B cell (primary cell): ENCODE measurements at regions not wholly inside any gene's neighbourhood (a gene's known extent, or its start where the extent isn't known, plus 50 kb on each side); places are given as distances from the start of the nearest gene placed in this dataset.

Experiments
- ATAC-seq: fragments of 200-7000 bp; cut with Tn5 transposase; one replicate; pipeline ENCODE4 v1.10.0; 2021; ENCODE audit warnings: low read depth, mild to moderate bottlenecking, moderate number of reproducible peaks, moderate library complexity
- CTCF ChIA-PET: fragments of 350-600 bp; sonication (Branson Sonifier 250); formaldehyde crosslinking; loops from one replicate; lab custom pipeline; 2021; ENCODE audit warnings: antibody characterized with exemption, inconsistent platforms; lab: Charles Lee
- POLR2A ChIA-PET: fragments of 350-600 bp; sonication (Branson Sonifier 250); formaldehyde crosslinking; loops from one replicate; lab custom pipeline; 2021; ENCODE audit warnings: antibody characterized with exemption; lab: Charles Lee
- DNase-seq: peaks from one replicate; pipeline ENCODE4 v3.0.0; 2013
- H2AFZ ChIP-seq: 2 replicates; pipeline ENCODE4 v1.6.1; 2012; ENCODE audit warnings: mild to moderate bottlenecking, low read depth, low read length; ENCODE audit not compliant: insufficient read depth, poor library complexity, severe bottlenecking
- H3K27ac ChIP-seq, 2 donors: 1 replicate in 1 of 2; 2 replicates in 1 of 2; pipeline ENCODE4 v1.5.1; 2012 to 2013; ENCODE audit warnings: low read length in 2 of 2, mild to moderate bottlenecking in 2 of 2, moderate library complexity in 1 of 2
- H3K27me3 ChIP-seq, 4 experiments: fragments of 200-600 bp in 1 of 4; sonication (generic) in 1 of 4; replicated peaks in 1 of 4; 1 replicate in 2 of 4; 2 replicates in 2 of 4; pipeline versions ENCODE4 v1.6.1 to v1.7.0; 2013 to 2016; ENCODE audit warnings: low read length in 3 of 4, mild to moderate bottlenecking in 2 of 4, mixed read lengths in 1 of 4, moderate library complexity in 1 of 4; ENCODE audit not compliant: insufficient read depth in 4 of 4, control insufficient read depth in 3 of 4; ENCODE audit errors: control extremely low read depth in 1 of 4
- H3K36me3 ChIP-seq, 2 experiments: replicated peaks in 1 of 2; 1 replicate in 1 of 2; 2 replicates in 1 of 2; pipeline versions ENCODE4 v1.6.1 to v1.7.1; 2013; ENCODE audit warnings: low read length in 1 of 2; ENCODE audit not compliant: insufficient read depth in 2 of 2, control insufficient read depth in 1 of 2; ENCODE audit errors: control extremely low read depth in 1 of 2, extremely low read depth in 1 of 2
- H3K4me1 ChIP-seq, 2 donors: fragments of 200-600 bp in 1 of 2; sonication (generic) in 1 of 2; 1 replicate in 1 of 2; 2 replicates in 1 of 2; pipeline versions ENCODE4 v1.5.1 to v1.6.1; 2013 to 2017; ENCODE audit warnings: low read length in 2 of 2; ENCODE audit not compliant: control insufficient read depth in 2 of 2, insufficient read depth in 2 of 2
- H3K4me2 ChIP-seq: replicated peaks from 2 replicates; pipeline ENCODE3; 2012; ENCODE audit warnings: mild to moderate bottlenecking, low read depth, low read length; ENCODE audit not compliant: poor library complexity, severe bottlenecking
- H3K4me3 ChIP-seq, 5 experiments: fragments of 200-600 bp in 1 of 5; sonication (generic) in 1 of 5; 1 replicate in 3 of 5; 2 replicates in 2 of 5; pipeline versions ENCODE4 v1.5.1 to v1.7.0; 2011 to 2016; ENCODE audit warnings: low read length in 4 of 5, mild to moderate bottlenecking in 4 of 5, low read depth in 2 of 5, control low read depth in 1 of 5, moderate library complexity in 1 of 5; ENCODE audit not compliant: insufficient read depth in 1 of 5; ENCODE audit errors: control extremely low read depth in 1 of 5, extremely low read depth in 1 of 5
- H3K79me2 ChIP-seq: fragments of 200-600 bp; sonication (generic); one replicate; pipeline ENCODE4 v1.6.0; 2016; ENCODE audit warnings: low read length; ENCODE audit not compliant: control insufficient read depth, insufficient read depth
- H3K9ac ChIP-seq: fragments of 200-600 bp; sonication (generic); 2 replicates; pipeline ENCODE4 v1.6.1; 2017; ENCODE audit warnings: mild to moderate bottlenecking, low read length, moderate library complexity
- H3K9me3 ChIP-seq, 3 donors: one replicate each; pipeline versions ENCODE4 v1.6.1 to v1.7.1; 2013; ENCODE audit warnings: low read length in 2 of 3; ENCODE audit not compliant: control insufficient read depth in 2 of 3, insufficient read depth in 1 of 3; ENCODE audit errors: control extremely low read depth in 1 of 3
- H4K20me1 ChIP-seq: 2 replicates; pipeline ENCODE4 v1.6.0; 2012; ENCODE audit warnings: mild to moderate bottlenecking, low read length; ENCODE audit not compliant: insufficient read depth, control insufficient read depth, poor library complexity, severe bottlenecking
- H3K27ac Mint-ChIP-seq: one replicate; pipeline ENCODE4 v1.8.0; 2021; ENCODE audit warnings: mixed read lengths
- H3K27me3 Mint-ChIP-seq: one replicate; pipeline ENCODE4 v1.8.0; 2021; ENCODE audit warnings: mixed read lengths
- H3K4me1 Mint-ChIP-seq: one replicate; pipeline ENCODE4 v1.8.0; 2021; ENCODE audit warnings: mixed read lengths
- H3K4me3 Mint-ChIP-seq: one replicate; pipeline ENCODE4 v1.8.0; 2021; ENCODE audit warnings: mixed read lengths
- H3K9me3 Mint-ChIP-seq: one replicate; pipeline ENCODE4 v1.8.0; 2022; ENCODE audit warnings: mixed read lengths; ENCODE audit not compliant: insufficient read depth
- CTCF ChIP-seq: fragments of 200-600 bp; IDR thresholded peaks from one replicate; pipeline ENCODE4 v1.8.0; 2022; ENCODE audit warnings: antibody characterized with exemption, mild to moderate bottlenecking
- EZH2 ChIP-seq: IDR thresholded peaks from 2 replicates; pipeline ENCODE4 v1.6.1; 2012; ENCODE audit warnings: borderline replicate concordance, low read depth, mild to moderate bottlenecking, moderate library complexity, low read length; ENCODE audit not compliant: insufficient read depth, poor library complexity, severe bottlenecking
- WGBS: methylation state at CpG from one replicate; pipeline ENCODE4 v1.1.5; 2013; ENCODE audit warnings: missing lambda C conversion rate; ENCODE audit not compliant: insufficient coverage; 5-methylcytosine and 5-hydroxymethylcytosine counted together
- intact Hi-C: fragments of 100-400 bp; cut with micrococcal nuclease; formaldehyde crosslinking; loops from one replicate; pipeline ENCODE4 v1.10.0; 2022

DNA sequence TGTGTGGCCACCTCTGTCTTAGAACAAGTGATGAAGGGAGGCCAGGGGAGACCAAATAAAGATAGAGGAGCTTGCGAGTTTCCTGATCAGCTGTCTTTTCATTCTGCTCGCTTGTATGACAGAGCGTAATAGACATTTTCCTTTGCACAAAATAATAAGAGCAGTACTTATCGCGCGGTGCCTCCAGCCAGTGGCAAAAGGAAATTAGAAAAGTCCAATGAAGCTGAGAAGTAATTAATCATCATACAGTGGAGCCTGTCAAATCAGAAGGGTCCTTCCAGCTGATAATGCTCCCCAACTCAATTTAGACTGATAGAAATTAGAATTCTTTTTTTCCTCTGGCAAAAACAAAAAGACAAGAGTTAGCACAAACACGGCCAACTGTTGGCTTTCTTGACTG lies 307.0 kb upstream of the IRX5 start:
- H3K4me1 ChIP-seq, result no peaks in the 10 kb centered on the region
- H2AFZ ChIP-seq, result no peak overlapping the region
- Mint-ChIP-seq H3K27ac (no peak overlapping the region), H3K9me3 (peaks cover 3% of the 10 kb centered on the region), H3K4me1 (no peaks in the 10 kb centered on the region), H3K4me3 (no peak overlapping the region), H3K27me3 (no peaks in the 10 kb centered on the region)
- H3K4me3 ChIP-seq, result no peak overlapping the region
- H3K27ac ChIP-seq, result no peak overlapping the region
- intact Hi-C loops, result no loop called here
- ChIA-PET CTCF (no interaction called here), POLR2A (no interaction called here)
- no peaks in the 10 kb centered on the region for H3K79me2 ChIP-seq
- no peaks in the 10 kb centered on the region for H4K20me1 ChIP-seq
- H3K4me2 ChIP-seq, result no peak overlapping the region
- H3K9ac ChIP-seq, result no peak overlapping the region
- DNase-seq, result no peak
- no peaks in the 10 kb centered on the region for H3K9me3 ChIP-seq
- no peaks in the 10 kb centered on the region for H3K36me3 ChIP-seq
- WGBS, result 90% methylated on average over 1 of the region's 7 CpGs
- no peaks in the 10 kb centered on the region for H3K27me3 ChIP-seq
- TF ChIP-seq EZH2 (no peak), CTCF (no peak)
- no peak for ATAC-seq

DNA sequence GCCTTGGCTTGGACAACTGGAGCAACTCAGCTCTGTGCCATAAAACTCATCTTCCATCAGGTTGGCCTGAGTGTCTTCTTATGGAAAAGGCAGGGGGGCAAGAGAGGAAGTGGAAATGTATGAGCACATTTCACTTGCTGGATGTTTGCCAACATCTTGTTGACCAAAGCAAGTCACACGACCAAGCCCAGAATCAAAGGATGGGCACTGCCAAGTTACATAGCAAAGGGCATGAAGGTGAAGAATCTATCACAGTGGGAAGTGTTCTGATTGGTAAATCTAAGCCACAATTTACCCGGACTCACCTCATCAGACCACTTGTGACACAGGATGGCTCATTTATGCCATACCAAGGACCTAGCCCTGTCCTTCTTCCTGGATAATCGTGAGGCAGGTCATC lies 310.5 kb upstream of the IRX5 start:
- Mint-ChIP-seq H3K27ac (no peak overlapping the region), H3K9me3 (peaks cover 3% of the 10 kb centered on the region), H3K4me1 (no peaks in the 10 kb centered on the region), H3K4me3 (no peak overlapping the region), H3K27me3 (no peaks in the 10 kb centered on the region)
- no peak overlapping the region for H2AFZ ChIP-seq
- no peaks in the 10 kb centered on the region for H4K20me1 ChIP-seq
- H3K27ac ChIP-seq, result no peak overlapping the region
- no peak for TF ChIP-seq CTCF
- TF ChIP-seq EZH2, result no peak
- H3K36me3 ChIP-seq, result no peaks in the 10 kb centered on the region
- H3K4me2 ChIP-seq, result no peak overlapping the region
- no peak for ATAC-seq
- 84% methylated on average over 3 of the region's 3 CpGs for WGBS
- POLR2A ChIA-PET, result no interaction called here
- no peaks in the 10 kb centered on the region for H3K9me3 ChIP-seq
- H3K4me1 ChIP-seq, result no peaks in the 10 kb centered on the region
- intact Hi-C loops, result no loop called here
- no peaks in the 10 kb centered on the region for H3K79me2 ChIP-seq
- DNase-seq, result no peak
- CTCF ChIA-PET, result no interaction called here
- no peak overlapping the region for H3K4me3 ChIP-seq
- no peak overlapping the region for H3K9ac ChIP-seq
- H3K27me3 ChIP-seq, result no peaks in the 10 kb centered on the region
